ENCODE measurements at regions not wholly inside any gene's neighbourhood (a gene's known extent, or its start where the extent isn't known, plus 50 kb on each side); places are given as distances from the start of the nearest gene placed in this dataset.

GRCh38 chr13:38628554-38628953, 58.3 kb upstream of the FREM2 start:
- no peaks in the 10 kb centered on the region for H3K9me3 ChIP-seq (ENCODE audit: control insufficient read depth, low read depth, low read length)
- no peak overlapping the region for H3K4me2 ChIP-seq (ENCODE audit: control insufficient read depth, extremely low read depth, insufficient read depth, low read depth, low read length)
- no peaks in the 10 kb centered on the region for H3K4me1 ChIP-seq (ENCODE audit: control insufficient read depth, extremely low read depth, insufficient read depth, low read length)
- no peaks in the 10 kb centered on the region for H3K79me2 ChIP-seq (ENCODE audit: control insufficient read depth, insufficient read depth, low read length)
- DNase-seq (ENCODE audit: low read depth, low spot score) (no peak), FAIRE-seq (no peak)
- H3K27ac ChIP-seq (ENCODE audit: control insufficient read depth, insufficient read depth, low read length) = no peak overlapping the region
- H3K9ac ChIP-seq (ENCODE audit: control insufficient read depth, extremely low read depth, insufficient read depth, low read length) = no peak overlapping the region
- no peaks in the 10 kb centered on the region for H3K36me3 ChIP-seq (ENCODE audit: control insufficient read depth in 2 of 2, extremely low read depth in 1 of 2, insufficient read depth in 2 of 2, low read length in 2 of 2)
- TF ChIP-seq EZH2 (IDR thresholded peaks at IDR 0.05; ENCODE audit: low read length) = no peak
- no peak for TF ChIP-seq CTCF (optimal IDR thresholded peaks at IDR 0.05 in 1 of 3, IDR thresholded peaks at IDR 0.05 in 1 of 3, conservative IDR thresholded peaks at IDR 0.05 in 1 of 3; ENCODE audit: extremely low read depth in 1 of 3, insufficient read depth in 2 of 3, low read length in 3 of 3)
- no peaks in the 10 kb centered on the region for H3K9me1 ChIP-seq (ENCODE audit: control insufficient read depth, extremely low read depth, insufficient read depth, low read length)
- no peak overlapping the region for H2AFZ ChIP-seq (ENCODE audit: control insufficient read depth, low read length)
- no peaks in the 10 kb centered on the region for H3K27me3 ChIP-seq (ENCODE audit: control insufficient read depth, extremely low read depth, insufficient read depth, low read length)
- no peaks in the 10 kb centered on the region for H4K20me1 ChIP-seq (ENCODE audit: control insufficient read depth, extremely low read depth, insufficient read depth, low read length)
- dilution Hi-C loops (cut with MboI; ENCODE audit: extremely low pct_ligation_motif_present, low sequenced_read_pairs) = no loop called here
- H3K4me3 ChIP-seq (ENCODE audit: control insufficient read depth in 2 of 3, extremely low read depth in 1 of 3, insufficient read depth in 2 of 3, low read depth in 1 of 3, low read length in 3 of 3) = no peak overlapping the region

- dilution Hi-C loops (cut with MboI; ENCODE audit: extremely low pct_ligation_motif_present, low sequenced_read_pairs) = no loop called here
- H3K9ac ChIP-seq (ENCODE audit: control insufficient read depth, extremely low read depth, insufficient read depth, low read length) = no peak overlapping the region
- TF ChIP-seq EZH2 (IDR thresholded peaks at IDR 0.05; ENCODE audit: low read length) (no peak), CTCF (optimal IDR thresholded peaks at IDR 0.05 in 1 of 3, IDR thresholded peaks at IDR 0.05 in 1 of 3, conservative IDR thresholded peaks at IDR 0.05 in 1 of 3; ENCODE audit: extremely low read depth in 1 of 3, insufficient read depth in 2 of 3, low read length in 3 of 3) (no peak)
- FAIRE-seq (no peak), DNase-seq (ENCODE audit: low read depth, low spot score) (no peak)
- no peaks in the 10 kb centered on the region for H3K79me2 ChIP-seq (ENCODE audit: control insufficient read depth, insufficient read depth, low read length)
- no peak overlapping the region for H2AFZ ChIP-seq (ENCODE audit: control insufficient read depth, low read length)
- no peaks in the 10 kb centered on the region for H3K9me1 ChIP-seq (ENCODE audit: control insufficient read depth, extremely low read depth, insufficient read depth, low read length)
- H3K27me3 ChIP-seq (ENCODE audit: control insufficient read depth, extremely low read depth, insufficient read depth, low read length) = no peaks in the 10 kb centered on the region
- no peak overlapping the region for H3K27ac ChIP-seq (ENCODE audit: control insufficient read depth, insufficient read depth, low read length)
- no peak overlapping the region for H3K4me3 ChIP-seq (ENCODE audit: control insufficient read depth in 2 of 3, extremely low read depth in 1 of 3, insufficient read depth in 2 of 3, low read depth in 1 of 3, low read length in 3 of 3)
- no peaks in the 10 kb centered on the region for H3K4me1 ChIP-seq (ENCODE audit: control insufficient read depth, extremely low read depth, insufficient read depth, low read length)
- H4K20me1 ChIP-seq (ENCODE audit: control insufficient read depth, extremely low read depth, insufficient read depth, low read length) = no peaks in the 10 kb centered on the region
- no peaks in the 10 kb centered on the region for H3K36me3 ChIP-seq (ENCODE audit: control insufficient read depth in 2 of 2, extremely low read depth in 1 of 2, insufficient read depth in 2 of 2, low read length in 2 of 2)
- H3K4me2 ChIP-seq (ENCODE audit: control insufficient read depth, extremely low read depth, insufficient read depth, low read depth, low read length) = no peak overlapping the region
- no peaks in the 10 kb centered on the region for H3K9me3 ChIP-seq (ENCODE audit: control insufficient read depth, low read depth, low read length)
These were observed 56.1 kb upstream of the FREM2 start for GRCh38 chr13:38630780-38631179.
